ENCODE measurements at regions not wholly inside any gene's neighbourhood (a gene's known extent, or its start where the extent isn't known, plus 50 kb on each side); places are given as distances from the start of the nearest gene placed in this dataset.

DNA sequence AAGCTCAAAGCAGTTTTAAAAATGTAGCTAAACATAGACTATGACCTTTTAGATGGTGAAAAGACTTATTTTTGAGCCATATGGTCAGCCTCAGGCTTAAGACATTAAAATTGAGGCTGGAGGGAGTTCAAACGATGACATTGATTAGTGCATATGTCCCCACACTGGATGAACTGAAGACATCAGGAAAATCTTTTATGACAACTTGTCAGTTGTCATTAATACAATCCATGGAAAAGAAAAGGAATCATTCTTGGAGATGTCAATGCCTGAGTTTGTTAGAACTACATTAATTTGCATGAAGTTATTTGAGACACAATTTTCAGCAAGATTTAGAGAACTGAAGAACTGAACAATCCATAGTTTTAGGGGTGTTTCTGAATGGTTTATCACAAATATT is 349.9 kb downstream of the COL11A1 start:
- no peak for DNase-seq (ENCODE audit: low spot score in 2 of 2)
- intact Hi-C loops (cut with DNase I; ENCODE audit: low total_unique reads): no loop called here
- Histone ChIP-seq H3K4me1 (no peaks in the 10 kb centered on the region), H3K4me3 (no peak overlapping the region), H3K9me3 (no peaks in the 10 kb centered on the region), H3K36me3 (peaks cover under 1% of the 10 kb centered on the region), H3K27me3 (no peaks in the 10 kb centered on the region), H3K27ac (no peak overlapping the region)
- TF ChIP-seq, protein P1, sequence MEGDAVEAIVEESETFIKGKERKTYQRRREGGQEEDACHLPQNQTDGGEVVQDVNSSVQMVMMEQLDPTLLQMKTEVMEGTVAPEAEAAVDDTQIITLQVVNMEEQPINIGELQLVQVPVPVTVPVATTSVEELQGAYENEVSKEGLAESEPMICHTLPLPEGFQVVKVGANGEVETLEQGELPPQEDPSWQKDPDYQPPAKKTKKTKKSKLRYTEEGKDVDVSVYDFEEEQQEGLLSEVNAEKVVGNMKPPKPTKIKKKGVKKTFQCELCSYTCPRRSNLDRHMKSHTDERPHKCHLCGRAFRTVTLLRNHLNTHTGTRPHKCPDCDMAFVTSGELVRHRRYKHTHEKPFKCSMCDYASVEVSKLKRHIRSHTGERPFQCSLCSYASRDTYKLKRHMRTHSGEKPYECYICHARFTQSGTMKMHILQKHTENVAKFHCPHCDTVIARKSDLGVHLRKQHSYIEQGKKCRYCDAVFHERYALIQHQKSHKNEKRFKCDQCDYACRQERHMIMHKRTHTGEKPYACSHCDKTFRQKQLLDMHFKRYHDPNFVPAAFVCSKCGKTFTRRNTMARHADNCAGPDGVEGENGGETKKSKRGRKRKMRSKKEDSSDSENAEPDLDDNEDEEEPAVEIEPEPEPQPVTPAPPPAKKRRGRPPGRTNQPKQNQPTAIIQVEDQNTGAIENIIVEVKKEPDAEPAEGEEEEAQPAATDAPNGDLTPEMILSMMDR (IDR thresholded peaks at IDR 0.05): no peak
- TF ChIP-seq POLR2A (IDR thresholded peaks at IDR 0.05) (no peak), POLR2AphosphoS5 (IDR thresholded peaks at IDR 0.05) (no peak)

DNA sequence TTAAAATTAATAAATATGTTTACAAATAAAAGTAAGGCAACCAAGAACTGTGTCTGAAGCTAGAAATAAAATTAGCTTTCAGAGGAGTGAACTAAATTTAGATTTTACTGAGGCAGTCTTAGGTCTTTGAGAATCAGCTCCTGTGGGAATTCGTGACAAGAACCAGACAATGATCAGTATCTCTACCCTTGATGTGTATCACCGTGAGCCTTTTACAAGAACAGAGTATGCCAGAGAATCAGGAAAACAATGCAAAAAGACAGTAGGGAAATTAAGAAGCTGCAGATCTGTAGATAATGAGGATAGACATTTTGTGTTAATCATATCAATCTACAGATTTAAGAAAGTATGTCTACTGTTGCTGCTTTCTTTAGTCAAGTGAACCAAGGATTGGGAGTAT is 351.0 kb downstream of the COL11A1 start:
- H3K27me3 ChIP-seq: no peaks in the 10 kb centered on the region
- intact Hi-C loops (cut with DNase I; ENCODE audit: low total_unique reads): no loop called here
- no peaks in the 10 kb centered on the region for H3K4me1 ChIP-seq
- DNase-seq (ENCODE audit: low spot score in 2 of 2): no peak
- no peak overlapping the region for H3K27ac ChIP-seq
- no peak overlapping the region for H3K4me3 ChIP-seq
- TF ChIP-seq POLR2A (IDR thresholded peaks at IDR 0.05) (no peak), POLR2AphosphoS5 (IDR thresholded peaks at IDR 0.05) (no peak)
- TF ChIP-seq, protein P1 (IDR thresholded peaks at IDR 0.05): no peak
- peaks cover 4% of the 10 kb centered on the region for H3K36me3 ChIP-seq
- H3K9me3 ChIP-seq: no peaks in the 10 kb centered on the region

DNA sequence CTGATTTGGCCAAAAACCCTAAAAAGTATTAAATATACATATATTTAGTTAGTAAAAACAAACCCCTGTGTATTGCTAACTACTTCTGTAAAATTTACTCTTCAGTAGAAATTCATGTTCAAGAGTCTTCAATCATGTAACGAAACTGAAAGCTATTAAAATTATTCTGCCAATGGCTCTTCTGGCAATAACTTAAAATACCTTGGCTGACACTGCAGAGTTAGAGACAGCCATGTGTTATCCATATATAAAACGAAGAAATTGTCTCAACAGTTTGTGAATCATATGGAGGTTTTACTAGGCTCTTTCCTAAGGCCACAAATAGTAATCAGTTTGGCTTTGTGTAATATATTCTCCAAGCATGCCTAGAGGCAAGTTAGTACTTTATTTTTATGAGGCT is 357.2 kb downstream of the COL11A1 start:
- no peak overlapping the region for H3K27ac ChIP-seq
- no peaks in the 10 kb centered on the region for H3K9me3 ChIP-seq
- TF ChIP-seq POLR2A (IDR thresholded peaks at IDR 0.05) (no peak), POLR2AphosphoS5 (IDR thresholded peaks at IDR 0.05) (no peak)
- TF ChIP-seq, protein P1 (IDR thresholded peaks at IDR 0.05): no peak
- H3K4me1 ChIP-seq: no peaks in the 10 kb centered on the region
- H3K4me3 ChIP-seq: no peak overlapping the region
- intact Hi-C loops (cut with DNase I; ENCODE audit: low total_unique reads): no loop called here
- H3K36me3 ChIP-seq: peaks cover 4% of the 10 kb centered on the region
- DNase-seq (ENCODE audit: low spot score in 2 of 2): no peak
- H3K27me3 ChIP-seq: no peaks in the 10 kb centered on the region

DNA sequence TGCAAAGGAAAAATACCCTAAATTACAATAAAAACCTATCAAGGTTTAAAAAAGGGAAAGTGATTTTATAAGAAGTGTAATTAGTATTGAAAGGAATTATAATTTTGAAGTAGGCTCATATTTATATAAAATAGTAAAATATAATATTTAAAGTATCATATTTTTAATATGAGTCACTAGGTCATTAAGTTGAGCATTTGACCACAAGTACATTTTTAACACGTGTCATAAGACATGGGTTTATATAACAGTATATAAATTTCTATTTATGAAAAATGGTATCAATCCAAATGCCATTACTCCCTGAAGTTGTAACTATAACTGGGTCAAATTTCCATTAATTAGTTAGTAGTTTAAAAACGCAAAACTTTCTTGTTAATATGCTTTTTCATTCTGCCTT is 365.9 kb downstream of the COL11A1 start:
- H3K4me3 ChIP-seq: no peak overlapping the region
- no peaks in the 10 kb centered on the region for H3K27me3 ChIP-seq
- peaks cover 0 to 7% of the 10 kb centered on the region in 2 donors for H3K9me3 ChIP-seq
- H3K27ac ChIP-seq: no peak overlapping the region
- H3K4me1 ChIP-seq: no peaks in the 10 kb centered on the region
- TF ChIP-seq, protein P1 (IDR thresholded peaks at IDR 0.05): no peak
- TF ChIP-seq POLR2A (IDR thresholded peaks at IDR 0.05) (no peak), POLR2AphosphoS5 (IDR thresholded peaks at IDR 0.05) (no peak)
- H3K36me3 ChIP-seq: no peaks in the 10 kb centered on the region
- intact Hi-C loops (cut with DNase I; ENCODE audit: low total_unique reads): no loop called here
- DNase-seq (ENCODE audit: low spot score in 2 of 2): no peak

DNA sequence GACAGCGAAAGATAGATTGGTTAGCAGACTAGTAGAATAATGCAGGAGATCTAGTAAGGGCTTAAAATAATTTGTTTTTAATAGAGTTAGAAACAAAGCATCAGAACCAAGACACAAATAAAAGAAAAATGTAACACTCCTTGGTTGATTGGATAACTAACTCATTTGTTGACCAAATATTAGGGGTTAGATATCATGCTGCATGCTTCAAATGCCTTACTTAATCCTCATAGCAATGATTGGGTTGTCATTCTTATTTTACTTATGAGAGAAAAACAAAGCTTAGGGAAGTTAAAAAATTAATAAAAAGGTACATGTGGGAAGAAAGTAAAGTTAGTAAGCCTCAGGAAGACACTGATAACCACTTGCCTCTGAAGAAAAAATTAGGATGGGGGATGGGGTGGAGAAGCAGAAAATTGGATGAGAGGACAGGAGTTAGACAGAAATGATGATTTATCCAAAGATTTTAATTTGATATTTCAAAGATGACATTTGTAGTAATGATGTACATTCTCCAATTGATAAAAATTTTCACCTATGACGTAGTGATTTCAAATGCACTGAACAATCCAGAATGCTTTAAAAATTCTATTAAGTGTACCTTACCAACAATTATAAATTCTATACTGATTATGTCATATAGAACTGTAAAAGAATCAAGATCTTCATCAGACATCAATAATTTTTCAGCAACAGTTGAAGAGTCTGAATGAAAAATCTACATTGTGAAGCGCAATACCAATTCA is 374.7 kb downstream of the COL11A1 start:
- TF ChIP-seq, protein P1 (IDR thresholded peaks at IDR 0.05): no peak
- no peak for TF ChIP-seq POLR2AphosphoS5 (IDR thresholded peaks at IDR 0.05)
- TF ChIP-seq POLR2A (IDR thresholded peaks at IDR 0.05): no peak
- intact Hi-C loops (cut with DNase I; ENCODE audit: low total_unique reads): no loop called here
- Histone ChIP-seq H3K27ac (no peak overlapping the region), H3K4me3 (no peak overlapping the region), H3K4me1 (no peaks in the 10 kb centered on the region), H3K27me3 (no peaks in the 10 kb centered on the region), H3K9me3 (no peaks in the 10 kb centered on the region), H3K36me3 (no peaks in the 10 kb centered on the region)
- no peak for DNase-seq (ENCODE audit: low spot score in 2 of 2)

All from breast epithelium (tissue), 4 donors.